GM12878 (cell line): ENCODE measurements at regions not wholly inside any gene's neighbourhood (a gene's known extent, or its start where the extent isn't known, plus 50 kb on each side); places are given as distances from the start of the nearest gene placed in this dataset.

ENCODE experiments used
- ATAC-seq: fragments of 200-7000 bp; cut with Tn5 transposase; 3 replicates; pipeline ENCODE4 v1.9.1; 2020; ENCODE audit warnings: mild to moderate bottlenecking, moderate library complexity
- BruUV-seq: library from RNA; stranded (reverse); fragments of 400-500 nt; replicated peaks from 2 replicates; lab custom pipeline; 2021; lab: Mats Ljungman, UMichigan
- CTCF ChIA-PET: fragments of 300-600 bp; sonication (Branson Sonifier 250); formaldehyde crosslinking; extraction: SDS; loops from one replicate; lab custom pipeline; 2021; ENCODE audit warnings: inconsistent platforms; lab: Yijun Ruan, JAX
- POLR2A ChIA-PET: fragments of 350-600 bp; formaldehyde crosslinking; extraction: SDS; loops from one replicate; lab custom pipeline; 2021; ENCODE audit warnings: inconsistent platforms; lab: Charles Lee
- RAD21 ChIA-PET: fragments of 300-600 bp; sonication (Branson Sonifier 250); formaldehyde crosslinking; loops from one replicate; lab custom pipeline; 2023; ENCODE audit warnings: antibody characterized with exemption; ENCODE audit not compliant: unreplicated experiment; lab: Charles Lee
- SMC1A ChIA-PET: fragments of 300-600 bp; sonication (Branson Sonifier 250); formaldehyde crosslinking; loops from one replicate; lab custom pipeline; 2023; ENCODE audit not compliant: unreplicated experiment, uncharacterized antibody; lab: Charles Lee
- DNase-seq: peaks from one replicate; pipeline ENCODE4 v3.0.0-alpha.2; 2011; ENCODE audit warnings: low read depth, low spot score
- FAIRE-seq: peaks from 3 replicates; lab custom pipeline; 2011; peaks lifted over from hg19 to GRCh38; lab: Jason Lieb, UNC
- H2AFZ ChIP-seq: 2 replicates; pipeline ENCODE4 v1.6.0; 2011; ENCODE audit warnings: low read depth, low read length, control low read depth; ENCODE audit not compliant: control insufficient read depth
- H3K27ac ChIP-seq: 2 replicates; pipeline ENCODE4 v1.5.1; 2011; ENCODE audit warnings: control low read depth; ENCODE audit not compliant: control insufficient read depth, insufficient read depth
- H3K27me3 ChIP-seq, 2 experiments: replicated peaks in 1 of 2; 2 replicates each; pipeline versions ENCODE4 v1.6.0 to v1.6.1; 2011; ENCODE audit warnings: low read length in 1 of 2; ENCODE audit not compliant: control insufficient read depth in 2 of 2, insufficient read depth in 2 of 2
- H3K36me3 ChIP-seq, 2 experiments: 2 replicates each; pipeline ENCODE4 v1.5.1; 2011; ENCODE audit warnings: low read length in 1 of 2; ENCODE audit not compliant: control insufficient read depth in 2 of 2, insufficient read depth in 2 of 2
- H3K4me1 ChIP-seq: 2 replicates; pipeline ENCODE4 v1.6.1; 2011; ENCODE audit warnings: mild to moderate bottlenecking, low read length, moderate library complexity, mixed read lengths; ENCODE audit not compliant: control insufficient read depth, insufficient read depth
- H3K4me2 ChIP-seq: 2 replicates; pipeline ENCODE4 v1.6.0; 2011; ENCODE audit warnings: control low read depth; ENCODE audit not compliant: control insufficient read depth, insufficient read depth
- H3K4me3 ChIP-seq: fragments of 200-600 bp; sonication (generic); 2 replicates; pipeline ENCODE4 v1.5.1; 2016
- H3K79me2 ChIP-seq: 2 replicates; pipeline ENCODE4 v1.6.0; 2011; ENCODE audit warnings: low read length; ENCODE audit not compliant: control insufficient read depth, insufficient read depth
- H3K9ac ChIP-seq: 2 replicates; pipeline ENCODE4 v1.8.0; 2011; ENCODE audit warnings: low read length, control low read depth, mixed read lengths; ENCODE audit not compliant: control insufficient read depth, insufficient read depth
- H3K9me3 ChIP-seq: replicated peaks from 3 replicates; pipeline ENCODE4 v1.5.1; 2011; ENCODE audit warnings: mild to moderate bottlenecking, low read length; ENCODE audit not compliant: control insufficient read depth, insufficient read depth
- H4K20me1 ChIP-seq: 2 replicates; pipeline ENCODE4 v1.6.0; 2011; ENCODE audit not compliant: control insufficient read depth, insufficient read depth
- ASH2L ChIP-seq: fragments of 300-600, 200-600 bp; sonication (generic); IDR thresholded peaks from 2 replicates; pipeline ENCODE4 v1.6.1; 2017; ENCODE audit warnings: low read depth, mild to moderate bottlenecking, borderline replicate concordance
- BMI1 ChIP-seq: fragments of 450-650 bp; IDR thresholded peaks from 2 replicates; pipeline ENCODE4 v1.6.1; 2016; ENCODE audit warnings: mild to moderate bottlenecking, moderate library complexity, borderline replicate concordance
- BRCA1 ChIP-seq: IDR thresholded peaks from 2 replicates; pipeline ENCODE4 v1.6.1; 2011; ENCODE audit warnings: low read depth, low read length, improper control_type of control experiment
- FOXM1 ChIP-seq: IDR thresholded peaks from 2 replicates; pipeline ENCODE4 v1.6.1; 2012; ENCODE audit warnings: low read depth, mild to moderate bottlenecking, inconsistent platforms, low read length, moderate library complexity
- IRF4 ChIP-seq: IDR thresholded peaks from 2 replicates; pipeline ENCODE4 v1.6.1; 2011; ENCODE audit warnings: low read depth, low read length
- NFYB ChIP-seq: IDR thresholded peaks from 2 replicates; pipeline ENCODE4 v1.6.1; 2011; ENCODE audit warnings: low read depth, mild to moderate bottlenecking, low read length, improper control_type of control experiment, moderate library complexity; ENCODE audit not compliant: insufficient read depth
- NRF1 ChIP-seq: conservative IDR thresholded peaks from 2 replicates; pipeline ENCODE4 v1.6.1; 2011; ENCODE audit warnings: mild to moderate bottlenecking, low read depth, low read length, improper control_type of control experiment
- PBX3 ChIP-seq: IDR thresholded peaks from 2 replicates; pipeline ENCODE4 v1.6.1; 2011; ENCODE audit warnings: mild to moderate bottlenecking, low read depth, low read length, moderate library complexity; ENCODE audit not compliant: insufficient replicate concordance
- POU2F2 ChIP-seq: IDR thresholded peaks from 3 replicates; pipeline ENCODE4 v1.6.1; 2011; ENCODE audit warnings: low read depth, mild to moderate bottlenecking, low read length, borderline replicate concordance
- SMARCA5 ChIP-seq: fragments of 450-650 bp; IDR thresholded peaks from 2 replicates; pipeline ENCODE4 v1.6.1; 2017; ENCODE audit warnings: mild to moderate bottlenecking
- SREBF2 ChIP-seq: IDR thresholded peaks from 2 replicates; pipeline ENCODE4 v1.6.1; 2012; ENCODE audit warnings: mild to moderate bottlenecking, low read length
- ZBED1 ChIP-seq: IDR thresholded peaks from 2 replicates; pipeline ENCODE4 v1.6.1; 2016; ENCODE audit warnings: borderline replicate concordance
- ZNF207 ChIP-seq: fragments of 450-650 bp; IDR thresholded peaks from 2 replicates; pipeline ENCODE4 v1.6.1; 2014; ENCODE audit warnings: antibody characterized with exemption, mild to moderate bottlenecking, borderline replicate concordance
- ZNF274 ChIP-seq: IDR thresholded peaks from one replicate; pipeline ENCODE4 v1.8.0; 2011; ENCODE audit not compliant: insufficient read length, insufficient read depth
- ZNF592 ChIP-seq: fragments of 450-650 bp; IDR thresholded peaks from 2 replicates; pipeline ENCODE4 v1.6.1; 2017; ENCODE audit warnings: mild to moderate bottlenecking, moderate library complexity
- WGBS: methylation state at CpG from one replicate; pipeline ENCODE4 v1.1.6; 2016; ENCODE audit warnings: low lambda C conversion rate; ENCODE audit not compliant: insufficient replicate concordance, insufficient coverage; ENCODE audit errors: missing lambda C conversion rate; 5-methylcytosine and 5-hydroxymethylcytosine counted together
- in situ Hi-C: fragments of 300-500 bp; cut with MboI; formaldehyde crosslinking; loops from 9 replicates; pipeline ENCODE4 v1.14.3; 2018; ENCODE audit warnings: mixed read lengths
- intact Hi-C: fragments of 100-400 bp; cut with micrococcal nuclease; formaldehyde crosslinking; loops from one replicate; pipeline ENCODE4 v1.14.2; 2022; ENCODE audit not compliant: unreplicated experiment
- TF ChIP-seq, protein P1 (sequence below): fragments of 150-350 bp; IDR thresholded peaks from 2 replicates; pipeline ENCODE4 v1.6.1; 2014; ENCODE audit warnings: mild to moderate bottlenecking, low read depth, low read length

DNA sequence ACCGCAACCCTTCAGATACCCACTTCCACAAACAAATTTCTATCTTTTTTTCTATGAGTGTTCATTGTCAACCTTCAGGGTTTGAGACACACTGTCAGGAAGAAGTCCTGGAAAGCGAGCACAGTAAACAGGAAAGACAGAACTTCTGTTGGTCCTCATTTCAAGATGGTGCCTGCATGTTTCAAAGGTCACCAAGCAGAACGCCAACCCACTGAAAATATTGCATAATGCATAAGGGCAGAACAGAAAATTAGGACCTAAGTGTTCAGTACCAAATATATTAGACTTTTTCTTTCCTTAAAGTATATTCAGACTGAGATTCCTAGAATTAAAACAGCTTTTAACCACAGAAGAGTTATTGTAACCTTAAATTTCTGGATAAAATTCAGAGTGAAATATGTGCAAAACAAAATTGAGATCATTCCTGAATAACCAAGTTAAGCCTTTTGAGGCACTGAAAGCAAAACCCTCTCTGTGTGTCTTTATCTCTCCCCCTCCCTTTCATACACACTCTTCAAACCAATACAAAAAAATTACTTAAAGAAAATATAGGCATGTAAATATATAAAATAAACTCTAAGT lies 387.8 kb upstream of the THBS1 start:
- no peak for FAIRE-seq
- Histone ChIP-seq H3K79me2 (no peaks in the 10 kb centered on the region), H2AFZ (no peak overlapping the region)
- no peak for TF ChIP-seq SREBF2
- TF ChIP-seq FOXM1 = no peak
- no peak for TF ChIP-seq POU2F2
- no peak for TF ChIP-seq ZBED1
- no peak for TF ChIP-seq ZNF592
- no peak for TF ChIP-seq ZNF274
- no peak for TF ChIP-seq PBX3
- no peak for TF ChIP-seq IRF4
- no peak for TF ChIP-seq NRF1
- TF ChIP-seq, protein P1, sequence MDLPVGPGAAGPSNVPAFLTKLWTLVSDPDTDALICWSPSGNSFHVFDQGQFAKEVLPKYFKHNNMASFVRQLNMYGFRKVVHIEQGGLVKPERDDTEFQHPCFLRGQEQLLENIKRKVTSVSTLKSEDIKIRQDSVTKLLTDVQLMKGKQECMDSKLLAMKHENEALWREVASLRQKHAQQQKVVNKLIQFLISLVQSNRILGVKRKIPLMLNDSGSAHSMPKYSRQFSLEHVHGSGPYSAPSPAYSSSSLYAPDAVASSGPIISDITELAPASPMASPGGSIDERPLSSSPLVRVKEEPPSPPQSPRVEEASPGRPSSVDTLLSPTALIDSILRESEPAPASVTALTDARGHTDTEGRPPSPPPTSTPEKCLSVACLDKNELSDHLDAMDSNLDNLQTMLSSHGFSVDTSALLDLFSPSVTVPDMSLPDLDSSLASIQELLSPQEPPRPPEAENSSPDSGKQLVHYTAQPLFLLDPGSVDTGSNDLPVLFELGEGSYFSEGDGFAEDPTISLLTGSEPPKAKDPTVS = no peak
- TF ChIP-seq NFYB = no peak
- no peak for TF ChIP-seq SMARCA5
- TF ChIP-seq BRCA1 = no peak
- TF ChIP-seq ZNF207 = no peak
- no peak for TF ChIP-seq ASH2L
- TF ChIP-seq BMI1 = no peak
- TF ChIP-seq, all 136 proteins: peak for 0
- Histone ChIP-seq H4K20me1 (no peaks in the 10 kb centered on the region), H3K4me2 (no peak overlapping the region), H3K27me3 (no peaks in the 10 kb centered on the region), H3K9ac (no peak overlapping the region), H3K36me3 (no peaks in the 10 kb centered on the region), H3K4me3 (no peak overlapping the region), H3K4me1 (no peaks in the 10 kb centered on the region), H3K9me3 (no peaks in the 10 kb centered on the region), H3K27ac (no peak overlapping the region)
- intact Hi-C loops = no loop called here
- DNase-seq (no peak), ATAC-seq (no peak)
- ChIA-PET SMC1A (interaction anchor here (1.6 kb wide), 1 partner anchor 50 kb away, joined by 4 read pairs; no protein-coding TSS in a partner anchor), CTCF (interaction anchor here (0.6 to 1.2 kb wide), 3 partner anchors 15 to 163 kb away, joined by 3 read pairs; no protein-coding TSS in a partner anchor), POLR2A (no interaction called here), RAD21 (no interaction called here)
- in situ Hi-C loops = no loop called here
- no TSS peak for BruUV-seq
- WGBS = 4% methylated on average over 3 of the region's 3 CpGs
